B cell (primary cell): ENCODE measurements at regions not wholly inside any gene's neighbourhood (a gene's known extent, or its start where the extent isn't known, plus 50 kb on each side); places are given as distances from the start of the nearest gene placed in this dataset.

Source experiments
- ATAC-seq: fragments of 200-7000 bp; cut with Tn5 transposase; one replicate; pipeline ENCODE4 v1.10.0; 2021; ENCODE audit warnings: low read depth, mild to moderate bottlenecking, moderate number of reproducible peaks, moderate library complexity
- CTCF ChIA-PET: fragments of 350-600 bp; sonication (Branson Sonifier 250); formaldehyde crosslinking; loops from one replicate; lab custom pipeline; 2021; ENCODE audit warnings: antibody characterized with exemption, inconsistent platforms; lab: Charles Lee
- POLR2A ChIA-PET: fragments of 350-600 bp; sonication (Branson Sonifier 250); formaldehyde crosslinking; loops from one replicate; lab custom pipeline; 2021; ENCODE audit warnings: antibody characterized with exemption; lab: Charles Lee
- DNase-seq: peaks from one replicate; pipeline ENCODE4 v3.0.0; 2013
- H2AFZ ChIP-seq: 2 replicates; pipeline ENCODE4 v1.6.1; 2012; ENCODE audit warnings: mild to moderate bottlenecking, low read depth, low read length; ENCODE audit not compliant: insufficient read depth, poor library complexity, severe bottlenecking
- H3K27ac ChIP-seq, 2 donors: 1 replicate in 1 of 2; 2 replicates in 1 of 2; pipeline ENCODE4 v1.5.1; 2012 to 2013; ENCODE audit warnings: low read length in 2 of 2, mild to moderate bottlenecking in 2 of 2, moderate library complexity in 1 of 2
- H3K27me3 ChIP-seq, 4 experiments: fragments of 200-600 bp in 1 of 4; sonication (generic) in 1 of 4; replicated peaks in 1 of 4; 1 replicate in 2 of 4; 2 replicates in 2 of 4; pipeline versions ENCODE4 v1.6.1 to v1.7.0; 2013 to 2016; ENCODE audit warnings: low read length in 3 of 4, mild to moderate bottlenecking in 2 of 4, mixed read lengths in 1 of 4, moderate library complexity in 1 of 4; ENCODE audit not compliant: insufficient read depth in 4 of 4, control insufficient read depth in 3 of 4; ENCODE audit errors: control extremely low read depth in 1 of 4
- H3K36me3 ChIP-seq, 2 experiments: replicated peaks in 1 of 2; 1 replicate in 1 of 2; 2 replicates in 1 of 2; pipeline versions ENCODE4 v1.6.1 to v1.7.1; 2013; ENCODE audit warnings: low read length in 1 of 2; ENCODE audit not compliant: insufficient read depth in 2 of 2, control insufficient read depth in 1 of 2; ENCODE audit errors: control extremely low read depth in 1 of 2, extremely low read depth in 1 of 2
- H3K4me1 ChIP-seq, 2 donors: fragments of 200-600 bp in 1 of 2; sonication (generic) in 1 of 2; 1 replicate in 1 of 2; 2 replicates in 1 of 2; pipeline versions ENCODE4 v1.5.1 to v1.6.1; 2013 to 2017; ENCODE audit warnings: low read length in 2 of 2; ENCODE audit not compliant: control insufficient read depth in 2 of 2, insufficient read depth in 2 of 2
- H3K4me2 ChIP-seq: replicated peaks from 2 replicates; pipeline ENCODE3; 2012; ENCODE audit warnings: mild to moderate bottlenecking, low read depth, low read length; ENCODE audit not compliant: poor library complexity, severe bottlenecking
- H3K4me3 ChIP-seq, 5 experiments: fragments of 200-600 bp in 1 of 5; sonication (generic) in 1 of 5; 1 replicate in 3 of 5; 2 replicates in 2 of 5; pipeline versions ENCODE4 v1.5.1 to v1.7.0; 2011 to 2016; ENCODE audit warnings: low read length in 4 of 5, mild to moderate bottlenecking in 4 of 5, low read depth in 2 of 5, control low read depth in 1 of 5, moderate library complexity in 1 of 5; ENCODE audit not compliant: insufficient read depth in 1 of 5; ENCODE audit errors: control extremely low read depth in 1 of 5, extremely low read depth in 1 of 5
- H3K79me2 ChIP-seq: fragments of 200-600 bp; sonication (generic); one replicate; pipeline ENCODE4 v1.6.0; 2016; ENCODE audit warnings: low read length; ENCODE audit not compliant: control insufficient read depth, insufficient read depth
- H3K9ac ChIP-seq: fragments of 200-600 bp; sonication (generic); 2 replicates; pipeline ENCODE4 v1.6.1; 2017; ENCODE audit warnings: mild to moderate bottlenecking, low read length, moderate library complexity
- H3K9me3 ChIP-seq, 3 donors: one replicate each; pipeline versions ENCODE4 v1.6.1 to v1.7.1; 2013; ENCODE audit warnings: low read length in 2 of 3; ENCODE audit not compliant: control insufficient read depth in 2 of 3, insufficient read depth in 1 of 3; ENCODE audit errors: control extremely low read depth in 1 of 3
- H4K20me1 ChIP-seq: 2 replicates; pipeline ENCODE4 v1.6.0; 2012; ENCODE audit warnings: mild to moderate bottlenecking, low read length; ENCODE audit not compliant: insufficient read depth, control insufficient read depth, poor library complexity, severe bottlenecking
- H3K27ac Mint-ChIP-seq: one replicate; pipeline ENCODE4 v1.8.0; 2021; ENCODE audit warnings: mixed read lengths
- H3K27me3 Mint-ChIP-seq: one replicate; pipeline ENCODE4 v1.8.0; 2021; ENCODE audit warnings: mixed read lengths
- H3K4me1 Mint-ChIP-seq: one replicate; pipeline ENCODE4 v1.8.0; 2021; ENCODE audit warnings: mixed read lengths
- H3K4me3 Mint-ChIP-seq: one replicate; pipeline ENCODE4 v1.8.0; 2021; ENCODE audit warnings: mixed read lengths
- H3K9me3 Mint-ChIP-seq: one replicate; pipeline ENCODE4 v1.8.0; 2022; ENCODE audit warnings: mixed read lengths; ENCODE audit not compliant: insufficient read depth
- CTCF ChIP-seq: fragments of 200-600 bp; IDR thresholded peaks from one replicate; pipeline ENCODE4 v1.8.0; 2022; ENCODE audit warnings: antibody characterized with exemption, mild to moderate bottlenecking
- EZH2 ChIP-seq: IDR thresholded peaks from 2 replicates; pipeline ENCODE4 v1.6.1; 2012; ENCODE audit warnings: borderline replicate concordance, low read depth, mild to moderate bottlenecking, moderate library complexity, low read length; ENCODE audit not compliant: insufficient read depth, poor library complexity, severe bottlenecking
- WGBS: methylation state at CpG from one replicate; pipeline ENCODE4 v1.1.5; 2013; ENCODE audit warnings: missing lambda C conversion rate; ENCODE audit not compliant: insufficient coverage; 5-methylcytosine and 5-hydroxymethylcytosine counted together
- intact Hi-C: fragments of 100-400 bp; cut with micrococcal nuclease; formaldehyde crosslinking; loops from one replicate; pipeline ENCODE4 v1.10.0; 2022

- DNase-seq: no peak
Measured at GRCh38 chr2:76385943-76386342, 675.2 kb upstream of the GCFC2 start.

GRCh38 chr2:76381624-76382023, 670.9 kb upstream of the GCFC2 start:
- Mint-ChIP-seq H3K27ac (no peak overlapping the region), H3K4me3 (no peak overlapping the region), H3K27me3 (no peaks in the 10 kb centered on the region), H3K4me1 (no peaks in the 10 kb centered on the region), H3K9me3 (peaks cover 5% of the 10 kb centered on the region)
- no peak overlapping the region for H2AFZ ChIP-seq
- DNase-seq (no peak), ATAC-seq (no peak)
- H3K36me3 ChIP-seq: no peaks in the 10 kb centered on the region
- CTCF ChIA-PET: no interaction called here
- H3K9ac ChIP-seq: no peak overlapping the region
- intact Hi-C loops: no loop called here
- TF ChIP-seq CTCF: no peak
- no peak for TF ChIP-seq EZH2
- no peaks in the 10 kb centered on the region for H3K4me1 ChIP-seq
- H4K20me1 ChIP-seq: no peaks in the 10 kb centered on the region
- no peak overlapping the region for H3K27ac ChIP-seq
- H3K4me3 ChIP-seq: no peak overlapping the region
- H3K79me2 ChIP-seq: no peaks in the 10 kb centered on the region
- no peaks in the 10 kb centered on the region for H3K27me3 ChIP-seq
- no peak overlapping the region for H3K4me2 ChIP-seq
- no peaks in the 10 kb centered on the region for H3K9me3 ChIP-seq
- POLR2A ChIA-PET: no interaction called here

More at GRCh38 chr2:76385943-76386342, 675.2 kb upstream of the GCFC2 start:
- Histone ChIP-seq H3K27ac (no peak overlapping the region), H3K79me2 (no peaks in the 10 kb centered on the region), H3K4me1 (no peaks in the 10 kb centered on the region), H2AFZ (no peak overlapping the region), H3K9me3 (no peaks in the 10 kb centered on the region), H3K4me2 (no peak overlapping the region), H3K4me3 (no peak overlapping the region), H3K9ac (no peak overlapping the region), H4K20me1 (no peaks in the 10 kb centered on the region), H3K36me3 (no peaks in the 10 kb centered on the region), H3K27me3 (no peaks in the 10 kb centered on the region)
- Mint-ChIP-seq H3K4me1 (no peaks in the 10 kb centered on the region), H3K27me3 (no peaks in the 10 kb centered on the region), H3K27ac (no peak overlapping the region), H3K9me3 (peaks cover 2% of the 10 kb centered on the region), H3K4me3 (no peak overlapping the region)
- no CpG with 5 or more reads among the region's 1 CpG for WGBS
- ChIA-PET CTCF (no interaction called here), POLR2A (no interaction called here)
- intact Hi-C loops: no loop called here
- TF ChIP-seq EZH2 (no peak), CTCF (no peak)
- ATAC-seq: no peak
